ENCODE measurements at regions not wholly inside any gene's neighbourhood (a gene's known extent, or its start where the extent isn't known, plus 50 kb on each side); places are given as distances from the start of the nearest gene placed in this dataset.
"Not testable (repeated sequence)": the region's sequence is repeated elsewhere in the genome, so short reads cannot be mapped to it uniquely, and the experiment has no call there.

- DNase-seq (ENCODE audit: low read depth, low spot score) = no peak
Measured at GRCh38 chr13:70310396-70311119, 202.3 kb upstream of the KLHL1 start.

- no peak for DNase-seq (ENCODE audit: low read depth, low spot score)
Measured at GRCh38 chr13:70297189-70297616, 189.0 kb upstream of the KLHL1 start.

GRCh38 chr13:70284371-70284770 is 176.1 kb upstream of the KLHL1 start:
- DNase-seq (ENCODE audit: low read depth, low spot score) = no peak

GRCh38 chr13:70275841-70276240 is 167.6 kb upstream of the KLHL1 start:
- no peak for DNase-seq (ENCODE audit: low read depth, low spot score)

DNA sequence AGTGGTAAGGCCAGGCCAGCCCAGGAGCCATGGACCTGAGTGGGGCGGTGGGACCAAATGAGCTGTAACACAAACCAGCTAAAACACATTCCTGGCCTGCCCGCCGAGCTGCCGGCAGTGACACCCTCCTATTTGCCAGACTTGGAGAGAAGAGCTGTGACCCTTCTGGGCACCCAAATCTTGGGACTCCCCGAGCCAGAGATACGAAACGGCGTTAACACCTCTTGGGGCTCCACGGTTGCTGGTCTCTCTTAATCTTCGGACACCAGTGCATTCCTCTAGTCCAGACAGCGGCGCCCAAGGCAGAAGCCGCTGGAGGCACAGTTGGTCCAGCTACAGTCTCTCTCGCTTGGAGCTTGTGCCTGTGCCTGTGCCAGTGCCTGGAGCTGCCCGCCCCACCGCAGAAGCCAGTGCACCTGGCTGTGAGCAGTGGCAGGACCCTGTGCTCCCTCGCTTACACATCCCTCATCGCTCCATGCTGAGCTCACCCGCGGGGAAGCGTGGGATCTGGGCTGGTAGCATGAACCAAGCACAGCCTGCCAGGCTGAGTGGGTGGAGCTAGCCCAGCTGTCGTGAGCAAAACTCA is 147.2 kb upstream of the KLHL1 start:
- DNase-seq (ENCODE audit: low read depth, low spot score) = no peak

DNA sequence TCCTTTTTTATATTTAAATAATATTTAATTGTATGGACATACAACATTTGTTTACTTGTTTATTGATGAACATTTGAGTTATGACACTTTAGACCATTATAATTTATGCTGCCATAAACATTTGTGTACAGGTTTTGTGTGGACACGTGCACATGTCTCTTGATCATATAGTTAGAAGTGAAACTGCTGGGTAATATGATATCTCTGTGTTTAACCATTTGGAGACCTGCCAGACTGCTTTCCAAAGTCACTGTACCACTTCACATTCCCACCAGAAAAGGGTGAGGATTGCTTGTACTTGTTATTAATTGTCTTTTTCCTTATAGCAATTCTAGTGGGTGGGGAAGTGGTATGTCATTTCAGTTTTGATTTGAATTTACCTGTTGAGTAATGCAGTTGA is 145.6 kb upstream of the KLHL1 start:
- no peak for DNase-seq (ENCODE audit: low read depth, low spot score)

GRCh38 chr13:70253411-70253810 is 145.2 kb upstream of the KLHL1 start:
- no peak for DNase-seq (ENCODE audit: low read depth, low spot score)

- DNase-seq (ENCODE audit: low read depth, low spot score) = peak; percentile 13
Measured at GRCh38 chr13:70249332-70250064, 141.2 kb upstream of the KLHL1 start.

DNA sequence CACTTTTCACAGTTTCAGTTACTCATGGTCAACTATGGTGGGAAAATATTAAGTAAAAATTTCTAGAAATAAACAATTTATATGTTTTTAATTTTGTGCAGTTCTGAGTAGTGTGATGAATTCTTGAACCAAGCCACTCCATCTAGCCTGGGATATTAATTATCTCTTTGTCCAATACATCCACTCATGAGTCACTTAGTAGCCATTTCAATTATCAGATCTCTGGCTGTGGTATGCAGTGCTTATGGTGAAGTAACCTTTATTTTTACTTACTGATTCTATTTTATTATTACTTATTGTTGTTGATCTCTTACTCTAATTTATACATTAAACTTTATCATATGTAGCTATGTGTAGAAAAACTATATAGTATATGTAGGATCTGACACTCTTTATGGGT is 128.9 kb upstream of the KLHL1 start:
- no peak for DNase-seq (ENCODE audit: low read depth, low spot score)

DNA sequence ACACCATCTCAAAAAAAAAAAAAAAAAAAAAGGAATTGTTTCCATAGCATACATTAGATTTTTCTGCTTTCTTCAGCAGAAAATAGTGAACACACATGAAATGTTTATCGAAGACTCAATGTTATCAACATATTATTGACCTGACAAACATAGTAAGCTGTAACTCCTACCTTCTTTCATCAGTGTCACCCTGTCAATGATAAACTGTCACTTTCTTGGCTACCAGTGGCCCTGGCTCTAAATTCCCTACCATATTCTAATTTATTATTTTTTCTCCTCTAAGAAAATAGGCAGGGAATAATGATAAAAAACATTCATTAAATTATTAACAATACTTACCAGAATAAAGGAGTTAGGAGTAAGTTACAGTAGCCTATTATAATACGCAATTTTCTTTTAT is 127.3 kb upstream of the KLHL1 start:
- no peak for DNase-seq (ENCODE audit: low read depth, low spot score)

GRCh38 chr13:70223911-70224310 is 115.7 kb upstream of the KLHL1 start:
- no peak for DNase-seq (ENCODE audit: low read depth, low spot score)

- no peak for DNase-seq (ENCODE audit: low read depth, low spot score)
Measured at GRCh38 chr13:70222926-70223325, 114.7 kb upstream of the KLHL1 start.

DNA sequence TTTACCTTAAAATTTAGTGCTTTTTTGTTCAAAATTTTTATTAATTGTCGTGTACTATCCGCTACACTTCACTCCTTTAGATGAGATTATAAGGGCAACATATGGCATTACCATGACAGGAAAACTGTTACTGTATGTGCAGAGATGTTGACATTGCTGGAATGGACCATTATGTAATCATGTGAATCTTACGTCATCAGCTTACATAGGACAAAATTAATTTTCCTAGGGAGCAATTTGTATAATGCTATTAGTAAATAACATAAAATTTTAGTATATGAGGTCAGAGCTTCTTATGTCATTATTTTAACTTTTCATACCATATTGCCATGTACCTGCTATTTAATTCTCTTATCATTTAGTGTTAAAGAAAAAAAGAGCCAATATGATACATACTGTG is 110.4 kb upstream of the KLHL1 start:
- no peak for DNase-seq (ENCODE audit: low read depth, low spot score)

- DNase-seq (ENCODE audit: low read depth, low spot score) = not testable (repeated sequence)
Measured at GRCh38 chr13:70208968-70209367, 100.7 kb upstream of the KLHL1 start.

DNA sequence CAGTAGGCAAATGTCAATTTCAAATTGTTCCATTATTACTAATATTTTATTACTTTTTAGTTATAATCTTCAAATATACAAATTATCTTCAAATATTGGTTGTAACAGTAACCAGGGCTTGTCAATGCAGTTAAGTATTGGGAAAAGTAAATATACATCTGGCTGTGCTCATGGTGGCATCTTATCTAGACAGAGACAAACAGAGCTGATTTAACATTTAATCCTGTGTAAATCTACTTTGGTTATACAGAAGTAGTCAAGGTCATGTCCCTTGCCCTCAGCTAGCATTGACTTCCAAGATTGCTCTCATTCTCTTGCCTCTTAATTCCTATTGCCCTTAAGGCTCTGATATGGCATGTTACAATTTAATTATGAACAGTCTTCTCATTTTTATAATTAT is 98.4 kb upstream of the KLHL1 start:
- no peak for DNase-seq (ENCODE audit: low read depth, low spot score)

- DNase-seq (ENCODE audit: low read depth, low spot score) = no peak
Measured at GRCh38 chr13:70203661-70204229, 95.5 kb upstream of the KLHL1 start.

GRCh38 chr13:70191034-70191433 is 82.8 kb upstream of the KLHL1 start:
- DNase-seq (ENCODE audit: low read depth, low spot score) = no peak

GRCh38 chr13:70189981-70190380 is 81.7 kb upstream of the KLHL1 start:
- DNase-seq (ENCODE audit: low read depth, low spot score) = no peak

DNA sequence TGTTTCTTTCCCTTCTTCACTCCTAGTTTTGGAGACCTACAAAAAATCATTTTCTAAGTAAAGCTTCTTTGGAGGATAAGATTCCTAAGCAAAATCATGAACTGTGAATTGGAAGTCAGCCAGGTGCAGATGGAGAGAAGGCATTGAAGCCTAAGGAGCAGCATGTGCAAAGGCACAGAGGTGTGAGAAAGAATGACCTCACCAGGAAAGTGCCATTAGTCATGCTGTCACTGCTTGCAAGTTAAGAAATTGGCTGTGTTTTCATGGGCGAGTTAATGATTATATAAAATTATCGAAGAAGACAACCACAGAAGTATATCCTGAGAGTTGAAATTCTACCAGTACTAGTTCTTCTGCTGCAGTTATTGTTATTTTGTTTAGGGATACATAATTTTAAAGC is 80.3 kb upstream of the KLHL1 start:
- DNase-seq (ENCODE audit: low read depth, low spot score) = no peak

DNA sequence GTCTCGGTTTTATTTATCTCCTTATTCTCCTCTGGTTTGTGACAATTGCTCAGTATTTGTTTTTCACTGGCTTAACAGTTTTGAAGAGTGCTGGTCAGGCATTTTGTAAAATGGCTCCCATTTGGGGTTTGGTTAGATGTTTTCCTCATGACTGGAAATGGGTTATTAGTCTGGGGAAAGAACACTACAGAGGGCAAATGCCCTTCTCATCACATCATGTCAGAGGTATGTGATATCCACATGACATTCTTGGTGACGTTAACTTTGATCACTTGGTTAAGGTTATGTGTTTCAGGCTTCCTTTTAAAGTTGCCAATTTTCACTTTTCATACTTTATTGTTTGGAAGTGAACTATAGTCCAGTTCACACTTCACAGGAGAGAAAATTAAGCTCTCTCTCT is 74.8 kb upstream of the KLHL1 start:
- DNase-seq (ENCODE audit: low read depth, low spot score) = no peak
